GM21723 (cell line): ENCODE measurements at regions not wholly inside any gene's neighbourhood (a gene's known extent, or its start where the extent isn't known, plus 50 kb on each side); places are given as distances from the start of the nearest gene placed in this dataset.

Experiments
- ATAC-seq: cut with Tn5 transposase; IDR thresholded peaks from one replicate; pipeline ENCODE4 v1.9.1; 2021; ENCODE audit warnings: mild to moderate bottlenecking, moderate library complexity; ENCODE audit not compliant: unreplicated experiment

- no peak for ATAC-seq
Measured at GRCh38 chr3:150269526-150269925, 138.6 kb upstream of the TSC22D2 start.

- ATAC-seq, result no peak
Measured at GRCh38 chr3:150268426-150269391, 139.4 kb upstream of the TSC22D2 start.

- no peak for ATAC-seq
Measured at GRCh38 chr3:150267288-150267687, 140.8 kb upstream of the TSC22D2 start.

GRCh38 chr3:150265305-150265704 lies 142.8 kb upstream of the TSC22D2 start:
- no peak for ATAC-seq

- no peak for ATAC-seq
Measured at GRCh38 chr3:150264561-150265279, 143.4 kb upstream of the TSC22D2 start.

- ATAC-seq, result no peak
Measured at GRCh38 chr3:150261958-150262357, 146.1 kb upstream of the TSC22D2 start.

GRCh38 chr3:150261418-150261817 lies 146.7 kb upstream of the TSC22D2 start:
- ATAC-seq, result no peak

- no peak for ATAC-seq
Measured at GRCh38 chr3:150260398-150260710, 147.7 kb upstream of the TSC22D2 start.

- no peak for ATAC-seq
Measured at GRCh38 chr3:150259526-150260397, 148.3 kb upstream of the TSC22D2 start.

GRCh38 chr3:150256782-150257181 lies 151.3 kb upstream of the TSC22D2 start:
- ATAC-seq, result no peak

GRCh38 chr3:150256318-150256717 lies 151.8 kb upstream of the TSC22D2 start:
- no peak for ATAC-seq

- ATAC-seq, result no peak
Measured at GRCh38 chr3:150255826-150256225, 152.3 kb upstream of the TSC22D2 start.

- ATAC-seq, result no peak
Measured at GRCh38 chr3:150255413-150255812, 152.7 kb upstream of the TSC22D2 start.

GRCh38 chr3:150254309-150254708 lies 153.8 kb upstream of the TSC22D2 start:
- no peak for ATAC-seq

- no peak for ATAC-seq
Measured at GRCh38 chr3:150253622-150254021, 154.5 kb upstream of the TSC22D2 start.

GRCh38 chr3:150252462-150252861 lies 155.6 kb upstream of the TSC22D2 start:
- ATAC-seq, result no peak

- no peak for ATAC-seq
Measured at GRCh38 chr3:150251187-150252062, 156.7 kb upstream of the TSC22D2 start.

- ATAC-seq, result no peak
Measured at GRCh38 chr3:150249779-150250470, 158.2 kb upstream of the TSC22D2 start.

GRCh38 chr3:150248888-150249681 lies 159.0 kb upstream of the TSC22D2 start:
- ATAC-seq, result no peak
